ENCODE measurements at regions not wholly inside any gene's neighbourhood (a gene's known extent, or its start where the extent isn't known, plus 50 kb on each side); places are given as distances from the start of the nearest gene placed in this dataset.

- in situ Hi-C loops (cut with MboI; ENCODE audit: low sequenced_read_pairs in 4 of 4): no loop called here
Measured at GRCh38 chr1:213656503-213656902, 331.3 kb upstream of the PROX1 start.

GRCh38 chr1:213657013-213657412 is 330.8 kb upstream of the PROX1 start:
- H3K36me3 ChIP-seq: no peaks in the 10 kb centered on the region
- in situ Hi-C loops (cut with MboI; ENCODE audit: low sequenced_read_pairs in 4 of 4): no loop called here
- intact Hi-C loops (cut with DNase I; ENCODE audit: low total_unique reads): no loop called here
- TF ChIP-seq POLR2A (IDR thresholded peaks at IDR 0.05): no peak
- TF ChIP-seq CTCF (IDR thresholded peaks at IDR 0.05 in 4 of 5, conservative IDR thresholded peaks at IDR 0.05 in 1 of 5): no peak
- no peak for DNase-seq
- no peaks in the 10 kb centered on the region for H3K4me1 ChIP-seq
- no peaks in the 10 kb centered on the region for H3K27me3 ChIP-seq
- no peak for ATAC-seq
- no peaks in the 10 kb centered on the region for H3K9me3 ChIP-seq
- no peak overlapping the region for H3K27ac ChIP-seq
- no peak overlapping the region for H3K4me3 ChIP-seq

More at GRCh38 chr1:213656503-213656902, 331.3 kb upstream of the PROX1 start:
- intact Hi-C loops (cut with DNase I; ENCODE audit: low total_unique reads): no loop called here
- TF ChIP-seq CTCF (IDR thresholded peaks at IDR 0.05 in 4 of 5, conservative IDR thresholded peaks at IDR 0.05 in 1 of 5) (no peak), POLR2A (IDR thresholded peaks at IDR 0.05) (no peak)
- ATAC-seq (no peak), DNase-seq (no peak)
- Histone ChIP-seq H3K4me1 (no peaks in the 10 kb centered on the region), H3K27me3 (no peaks in the 10 kb centered on the region), H3K9me3 (no peaks in the 10 kb centered on the region), H3K27ac (no peak overlapping the region), H3K36me3 (no peaks in the 10 kb centered on the region), H3K4me3 (no peak overlapping the region)

GRCh38 chr1:213657879-213658278 is 329.9 kb upstream of the PROX1 start:
- H3K9me3 ChIP-seq: no peaks in the 10 kb centered on the region
- no peaks in the 10 kb centered on the region for H3K36me3 ChIP-seq
- ATAC-seq (no peak), DNase-seq (no peak)
- intact Hi-C loops (cut with DNase I; ENCODE audit: low total_unique reads) (no loop called here), in situ Hi-C loops (cut with MboI; ENCODE audit: low sequenced_read_pairs in 4 of 4) (no loop called here)
- H3K4me1 ChIP-seq: no peaks in the 10 kb centered on the region
- H3K27ac ChIP-seq: no peak overlapping the region
- no peak for TF ChIP-seq CTCF (IDR thresholded peaks at IDR 0.05 in 4 of 5, conservative IDR thresholded peaks at IDR 0.05 in 1 of 5)
- no peak for TF ChIP-seq POLR2A (IDR thresholded peaks at IDR 0.05)
- no peaks in the 10 kb centered on the region for H3K27me3 ChIP-seq
- H3K4me3 ChIP-seq: no peak overlapping the region

- H3K4me1 ChIP-seq: no peaks in the 10 kb centered on the region
- no peaks in the 10 kb centered on the region for H3K9me3 ChIP-seq
- DNase-seq: no peak
- H3K27ac ChIP-seq: no peak overlapping the region
- TF ChIP-seq CTCF (IDR thresholded peaks at IDR 0.05 in 4 of 5, conservative IDR thresholded peaks at IDR 0.05 in 1 of 5) (no peak), POLR2A (IDR thresholded peaks at IDR 0.05) (no peak)
- no peaks in the 10 kb centered on the region for H3K36me3 ChIP-seq
- no peak overlapping the region for H3K4me3 ChIP-seq
- intact Hi-C loops (cut with DNase I; ENCODE audit: low total_unique reads) (no loop called here), in situ Hi-C loops (cut with MboI; ENCODE audit: low sequenced_read_pairs in 4 of 4) (no loop called here)
- no peak for ATAC-seq
- H3K27me3 ChIP-seq: no peaks in the 10 kb centered on the region
Measured at GRCh38 chr1:213658457-213658856, 329.3 kb upstream of the PROX1 start.
